ENCODE measurements at regions not wholly inside any gene's neighbourhood (a gene's known extent, or its start where the extent isn't known, plus 50 kb on each side); places are given as distances from the start of the nearest gene placed in this dataset.

DNA sequence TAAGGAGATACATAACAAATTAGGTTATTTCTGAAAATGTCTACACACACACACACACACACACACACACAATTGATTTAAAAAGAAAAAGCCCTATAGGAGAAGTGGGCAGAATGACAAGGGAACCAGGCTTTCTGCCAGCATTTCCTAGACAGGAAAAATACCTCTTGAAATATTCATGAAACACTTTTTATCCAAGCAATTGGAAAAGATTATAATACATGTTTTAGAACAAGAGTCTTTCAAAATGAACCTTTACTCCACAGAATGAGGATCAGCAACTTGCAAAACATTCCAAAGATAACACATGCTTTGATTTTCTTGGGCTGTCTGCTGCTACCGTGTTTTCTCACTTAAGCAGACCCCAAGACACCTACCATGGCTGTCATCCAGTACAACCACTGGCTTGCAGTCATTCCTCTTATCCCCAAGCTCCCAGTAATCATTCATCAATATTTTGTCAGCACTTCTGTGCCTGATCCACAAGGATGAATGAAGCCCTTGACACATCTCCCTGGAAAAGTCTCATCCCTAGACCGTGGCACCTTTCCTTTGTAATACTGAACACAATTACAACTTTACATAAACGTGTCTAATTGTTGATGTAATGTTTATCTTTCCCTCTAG, 717.1 kb upstream of the ZNF608 start:
- Histone ChIP-seq H3K27ac (no peak overlapping the region), H3K4me3 (no peak overlapping the region), H3K36me3 (no peaks in the 10 kb centered on the region), H3K9me3 (ENCODE audit: low read depth) (no peaks in the 10 kb centered on the region), H3K79me2 (ENCODE audit: low read depth) (no peaks in the 10 kb centered on the region), H3K4me1 (no peaks in the 10 kb centered on the region), H3F3A (ENCODE audit: low read depth) (no peaks in the 10 kb centered on the region), H3K4me2 (no peak overlapping the region), H4K20me1 (ENCODE audit: low read depth) (no peaks in the 10 kb centered on the region), H2AFZ (replicated peaks) (no peak overlapping the region), H3K27me3 (no peaks in the 10 kb centered on the region), H3K9ac (no peak overlapping the region)
- Mint-ChIP-seq H3K4me3 (no peak overlapping the region), H3K27ac (no peak overlapping the region), H3K9me3 (peaks cover 11% of the 10 kb centered on the region), H3K4me1 (peaks cover 13% of the 10 kb centered on the region), H3K36me3 (no peaks in the 10 kb centered on the region), H3K27me3 (ENCODE audit: insufficient read depth, low read depth) (peaks cover 2% of the 10 kb centered on the region)
- TF ChIP-seq EZH2phosphoT487 (IDR thresholded peaks at IDR 0.05) (no peak), EZH2 (IDR thresholded peaks at IDR 0.05) (no peak)
- TF ChIP-seq, protein P1, sequence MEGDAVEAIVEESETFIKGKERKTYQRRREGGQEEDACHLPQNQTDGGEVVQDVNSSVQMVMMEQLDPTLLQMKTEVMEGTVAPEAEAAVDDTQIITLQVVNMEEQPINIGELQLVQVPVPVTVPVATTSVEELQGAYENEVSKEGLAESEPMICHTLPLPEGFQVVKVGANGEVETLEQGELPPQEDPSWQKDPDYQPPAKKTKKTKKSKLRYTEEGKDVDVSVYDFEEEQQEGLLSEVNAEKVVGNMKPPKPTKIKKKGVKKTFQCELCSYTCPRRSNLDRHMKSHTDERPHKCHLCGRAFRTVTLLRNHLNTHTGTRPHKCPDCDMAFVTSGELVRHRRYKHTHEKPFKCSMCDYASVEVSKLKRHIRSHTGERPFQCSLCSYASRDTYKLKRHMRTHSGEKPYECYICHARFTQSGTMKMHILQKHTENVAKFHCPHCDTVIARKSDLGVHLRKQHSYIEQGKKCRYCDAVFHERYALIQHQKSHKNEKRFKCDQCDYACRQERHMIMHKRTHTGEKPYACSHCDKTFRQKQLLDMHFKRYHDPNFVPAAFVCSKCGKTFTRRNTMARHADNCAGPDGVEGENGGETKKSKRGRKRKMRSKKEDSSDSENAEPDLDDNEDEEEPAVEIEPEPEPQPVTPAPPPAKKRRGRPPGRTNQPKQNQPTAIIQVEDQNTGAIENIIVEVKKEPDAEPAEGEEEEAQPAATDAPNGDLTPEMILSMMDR (IDR thresholded peaks at IDR 0.05), result no peak
- DNase-seq (ENCODE audit: low spot score), result no peak

DNA sequence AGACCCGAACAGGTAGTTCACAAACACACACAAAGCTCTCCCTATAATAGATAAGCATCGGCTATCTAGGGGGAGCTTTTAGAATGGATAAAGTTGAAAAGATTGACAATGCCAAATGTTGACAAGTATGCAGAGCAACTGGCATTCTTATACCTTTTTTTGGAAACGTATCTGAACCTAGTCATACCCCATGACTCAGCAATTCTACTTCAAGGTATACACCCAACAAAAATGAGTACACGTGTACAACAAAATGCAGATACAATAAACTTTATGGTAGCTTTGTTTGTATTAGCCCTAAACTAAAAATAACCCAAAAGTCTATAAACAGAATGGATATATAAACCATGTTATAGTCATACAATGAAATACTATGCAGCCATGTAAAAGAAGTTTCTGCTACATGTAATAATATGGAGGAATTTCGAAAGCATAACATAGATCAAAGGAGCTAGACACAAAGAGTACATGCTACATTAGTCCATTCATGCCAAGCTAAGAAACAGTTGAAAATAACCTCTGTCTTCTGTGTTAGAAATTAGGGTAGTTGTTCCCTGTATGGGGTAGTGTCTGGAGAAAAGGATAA, 718.5 kb upstream of the ZNF608 start:
- Histone ChIP-seq H3K79me2 (ENCODE audit: low read depth) (no peaks in the 10 kb centered on the region), H3K9ac (no peak overlapping the region), H3K4me1 (no peaks in the 10 kb centered on the region), H3K27ac (no peak overlapping the region), H3K27me3 (no peaks in the 10 kb centered on the region), H3K4me2 (no peak overlapping the region), H3F3A (ENCODE audit: low read depth) (no peaks in the 10 kb centered on the region), H2AFZ (replicated peaks) (no peak overlapping the region), H3K36me3 (no peaks in the 10 kb centered on the region), H4K20me1 (ENCODE audit: low read depth) (no peaks in the 10 kb centered on the region), H3K4me3 (no peak overlapping the region), H3K9me3 (ENCODE audit: low read depth) (no peaks in the 10 kb centered on the region)
- Mint-ChIP-seq H3K4me3 (no peak overlapping the region), H3K36me3 (no peaks in the 10 kb centered on the region), H3K27ac (no peak overlapping the region), H3K4me1 (peaks cover 16% of the 10 kb centered on the region), H3K27me3 (ENCODE audit: insufficient read depth, low read depth) (peaks cover 2% of the 10 kb centered on the region), H3K9me3 (peaks cover 3% of the 10 kb centered on the region)
- DNase-seq (ENCODE audit: low spot score), result no peak
- TF ChIP-seq EZH2 (IDR thresholded peaks at IDR 0.05) (no peak), EZH2phosphoT487 (IDR thresholded peaks at IDR 0.05) (no peak)
- TF ChIP-seq, protein P1 (IDR thresholded peaks at IDR 0.05), result no peak

DNA sequence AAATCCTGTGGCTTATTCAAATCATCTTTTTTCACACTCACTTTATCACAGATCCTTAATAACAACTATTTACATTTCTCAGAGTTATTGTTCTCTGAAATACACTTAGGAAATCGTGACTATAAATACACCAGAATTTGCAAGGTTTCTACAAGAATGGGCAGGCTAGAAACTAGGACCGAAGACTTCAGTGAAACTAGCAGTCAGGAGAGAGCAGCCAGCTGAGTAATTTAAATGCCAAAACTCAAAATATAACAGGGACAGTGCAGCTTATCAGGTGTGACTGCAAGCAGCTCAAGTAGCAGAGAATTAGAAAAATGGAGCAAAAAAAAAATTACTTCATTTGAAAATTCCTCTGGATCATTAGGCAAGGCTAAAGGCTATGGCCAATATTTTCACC, 719.3 kb upstream of the ZNF608 start:
- Histone ChIP-seq H3K27me3 (no peaks in the 10 kb centered on the region), H3K36me3 (no peaks in the 10 kb centered on the region), H3K27ac (no peak overlapping the region), H4K20me1 (ENCODE audit: low read depth) (no peaks in the 10 kb centered on the region), H3K4me3 (no peak overlapping the region), H3K9ac (no peak overlapping the region), H3F3A (ENCODE audit: low read depth) (no peaks in the 10 kb centered on the region), H3K9me3 (ENCODE audit: low read depth) (no peaks in the 10 kb centered on the region), H3K4me2 (no peak overlapping the region), H3K4me1 (peaks cover 2% of the 10 kb centered on the region), H2AFZ (replicated peaks) (no peak overlapping the region), H3K79me2 (ENCODE audit: low read depth) (no peaks in the 10 kb centered on the region)
- no peak for TF ChIP-seq EZH2 (IDR thresholded peaks at IDR 0.05)
- TF ChIP-seq EZH2phosphoT487 (IDR thresholded peaks at IDR 0.05), result no peak
- TF ChIP-seq, protein P1 (IDR thresholded peaks at IDR 0.05), result no peak
- Mint-ChIP-seq H3K9me3 (peaks cover 3% of the 10 kb centered on the region), H3K36me3 (no peaks in the 10 kb centered on the region), H3K4me1 (peaks cover 22% of the 10 kb centered on the region), H3K27me3 (ENCODE audit: insufficient read depth, low read depth) (peaks cover 2% of the 10 kb centered on the region), H3K4me3 (no peak overlapping the region), H3K27ac (peak overlapping the region; percentile 23)
- DNase-seq (ENCODE audit: low spot score), result no peak
